ENCODE measurements at regions not wholly inside any gene's neighbourhood (a gene's known extent, or its start where the extent isn't known, plus 50 kb on each side); places are given as distances from the start of the nearest gene placed in this dataset.

- DNase-seq, result no peak
These were observed 466.9 kb downstream of the FUT8 start for GRCh38 chr14:65879248-65880009.

- no peak for DNase-seq
These were observed 468.0 kb downstream of the FUT8 start for GRCh38 chr14:65880507-65880906.

GRCh38 chr14:65881642-65882041, 469.1 kb downstream of the FUT8 start:
- DNase-seq, result no peak

GRCh38 chr14:65888677-65889076, 476.1 kb downstream of the FUT8 start:
- DNase-seq, result no peak

GRCh38 chr14:65892315-65892714, 479.8 kb downstream of the FUT8 start:
- no peak for DNase-seq

- DNase-seq, result no peak
These were observed 487.6 kb downstream of the FUT8 start for GRCh38 chr14:65900164-65900563.

- no peak for DNase-seq
These were observed 489.1 kb downstream of the FUT8 start for GRCh38 chr14:65901595-65901994.

GRCh38 chr14:65904988-65905387, 492.5 kb downstream of the FUT8 start:
- DNase-seq, result no peak

- DNase-seq, result no peak
These were observed 493.8 kb downstream of the FUT8 start for GRCh38 chr14:65906344-65906743.

GRCh38 chr14:65906948-65907347, 494.4 kb downstream of the FUT8 start:
- no peak for DNase-seq

- DNase-seq, result no peak
These were observed 497.7 kb downstream of the FUT8 start for GRCh38 chr14:65910108-65910786.

GRCh38 chr14:65915125-65915524, 502.6 kb downstream of the FUT8 start:
- DNase-seq, result no peak

- DNase-seq, result no peak
These were observed 503.5 kb downstream of the FUT8 start for GRCh38 chr14:65916055-65916454.

GRCh38 chr14:65920996-65921395, 508.5 kb downstream of the FUT8 start:
- DNase-seq, result no peak

- no peak for DNase-seq
These were observed 509.6 kb downstream of the FUT8 start for GRCh38 chr14:65922142-65922541.

GRCh38 chr14:65926504-65926903, 514.0 kb downstream of the FUT8 start:
- no peak for DNase-seq

- no peak for DNase-seq
These were observed 514.6 kb downstream of the FUT8 start for GRCh38 chr14:65926935-65927700.

- peak; percentile 75 to 83 for DNase-seq
These were observed 515.4 kb downstream of the FUT8 start for GRCh38 chr14:65927931-65928356.

GRCh38 chr14:65928995-65929394, 516.5 kb downstream of the FUT8 start:
- DNase-seq, result no peak

- DNase-seq, result no peak
These were observed 521.0 kb downstream of the FUT8 start for GRCh38 chr14:65933400-65934069.

GRCh38 chr14:65934070-65934435, 521.5 kb downstream of the FUT8 start:
- DNase-seq, result no peak

- DNase-seq, result no peak
These were observed 523.9 kb downstream of the FUT8 start for GRCh38 chr14:65936342-65936975.

Data from activated CD4-positive, alpha-beta T cell treated with anti-CD3 and anti-CD28 coated beads, Interleukin-2, amount 50 U/mL, for 48 hours (primary cell).